ENCODE measurements at regions not wholly inside any gene's neighbourhood (a gene's known extent, or its start where the extent isn't known, plus 50 kb on each side); places are given as distances from the start of the nearest gene placed in this dataset.

GRCh38 chr18:5770176-5770575, 125.1 kb downstream of the TMEM200C start:
- H3K27me3 Mint-ChIP-seq (ENCODE audit: unreplicated experiment): no peaks in the 10 kb centered on the region
- DNase-seq (ENCODE audit: extremely low spot score, unreplicated experiment): no peak
- no peaks in the 10 kb centered on the region for H3K36me3 Mint-ChIP-seq (ENCODE audit: unreplicated experiment)

DNA sequence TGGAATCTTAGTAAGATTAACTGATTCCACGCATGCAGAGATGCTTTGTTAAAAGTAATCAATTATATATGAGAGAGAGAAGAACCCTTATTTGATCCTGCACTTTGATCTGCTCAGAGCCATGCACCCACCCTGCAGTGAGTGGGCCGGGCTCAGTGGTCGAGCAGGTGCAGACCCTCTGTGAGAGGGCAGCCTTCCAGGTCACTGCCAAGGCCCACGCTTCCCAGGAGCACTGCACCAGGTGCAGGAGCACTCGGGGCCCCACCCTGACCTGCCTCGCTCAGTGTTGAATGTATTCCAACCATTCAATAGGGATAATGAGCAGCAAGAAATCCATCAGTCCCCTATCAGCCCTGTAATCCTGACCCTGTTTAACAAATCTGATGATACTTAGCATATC, 126.9 kb downstream of the TMEM200C start:
- TF ChIP-seq, protein P1, sequence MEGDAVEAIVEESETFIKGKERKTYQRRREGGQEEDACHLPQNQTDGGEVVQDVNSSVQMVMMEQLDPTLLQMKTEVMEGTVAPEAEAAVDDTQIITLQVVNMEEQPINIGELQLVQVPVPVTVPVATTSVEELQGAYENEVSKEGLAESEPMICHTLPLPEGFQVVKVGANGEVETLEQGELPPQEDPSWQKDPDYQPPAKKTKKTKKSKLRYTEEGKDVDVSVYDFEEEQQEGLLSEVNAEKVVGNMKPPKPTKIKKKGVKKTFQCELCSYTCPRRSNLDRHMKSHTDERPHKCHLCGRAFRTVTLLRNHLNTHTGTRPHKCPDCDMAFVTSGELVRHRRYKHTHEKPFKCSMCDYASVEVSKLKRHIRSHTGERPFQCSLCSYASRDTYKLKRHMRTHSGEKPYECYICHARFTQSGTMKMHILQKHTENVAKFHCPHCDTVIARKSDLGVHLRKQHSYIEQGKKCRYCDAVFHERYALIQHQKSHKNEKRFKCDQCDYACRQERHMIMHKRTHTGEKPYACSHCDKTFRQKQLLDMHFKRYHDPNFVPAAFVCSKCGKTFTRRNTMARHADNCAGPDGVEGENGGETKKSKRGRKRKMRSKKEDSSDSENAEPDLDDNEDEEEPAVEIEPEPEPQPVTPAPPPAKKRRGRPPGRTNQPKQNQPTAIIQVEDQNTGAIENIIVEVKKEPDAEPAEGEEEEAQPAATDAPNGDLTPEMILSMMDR (IDR thresholded peaks at IDR 0.05): no peak
- Mint-ChIP-seq H3K36me3 (ENCODE audit: unreplicated experiment) (no peaks in the 10 kb centered on the region), H3K4me3 (ENCODE audit: unreplicated experiment) (no peak overlapping the region), H3K27me3 (ENCODE audit: unreplicated experiment) (no peaks in the 10 kb centered on the region), H3K9me3 (ENCODE audit: unreplicated experiment) (no peaks in the 10 kb centered on the region), H3K4me1 (ENCODE audit: unreplicated experiment) (no peaks in the 10 kb centered on the region), H3K27ac (ENCODE audit: unreplicated experiment) (no peak overlapping the region)
- DNase-seq (ENCODE audit: extremely low spot score, unreplicated experiment): no peak

More at GRCh38 chr18:5770176-5770575, 125.1 kb downstream of the TMEM200C start:
- H3K4me3 Mint-ChIP-seq (ENCODE audit: unreplicated experiment): no peak overlapping the region
- no peak overlapping the region for H3K27ac Mint-ChIP-seq (ENCODE audit: unreplicated experiment)
- no peaks in the 10 kb centered on the region for H3K4me1 Mint-ChIP-seq (ENCODE audit: unreplicated experiment)
- no peaks in the 10 kb centered on the region for H3K9me3 Mint-ChIP-seq (ENCODE audit: unreplicated experiment)
- TF ChIP-seq, protein P1 (IDR thresholded peaks at IDR 0.05): no peak

DNA sequence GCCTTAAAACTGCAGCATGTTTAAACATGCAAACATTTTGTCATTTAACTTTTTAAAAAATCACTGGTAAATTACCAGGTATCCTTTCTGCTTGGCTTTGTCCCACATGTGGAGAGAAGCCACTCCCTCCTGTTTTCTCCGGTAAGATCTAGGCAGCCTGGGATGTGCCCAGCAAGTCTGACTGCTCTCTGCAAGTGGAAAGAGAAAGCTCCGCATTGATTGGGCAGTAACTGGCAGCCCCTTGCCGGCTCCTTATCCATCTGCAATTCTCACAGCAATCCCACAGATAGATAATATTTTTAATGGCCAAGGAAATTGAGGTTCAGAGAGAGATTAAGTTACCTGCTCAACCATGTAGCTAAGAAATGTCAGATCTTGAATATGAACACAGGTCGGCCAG, 136.1 kb downstream of the TMEM200C start:
- Mint-ChIP-seq H3K9me3 (ENCODE audit: unreplicated experiment) (no peaks in the 10 kb centered on the region), H3K4me1 (ENCODE audit: unreplicated experiment) (no peaks in the 10 kb centered on the region), H3K36me3 (ENCODE audit: unreplicated experiment) (no peaks in the 10 kb centered on the region), H3K27ac (ENCODE audit: unreplicated experiment) (no peak overlapping the region), H3K4me3 (ENCODE audit: unreplicated experiment) (no peak overlapping the region), H3K27me3 (ENCODE audit: unreplicated experiment) (peaks cover 3% of the 10 kb centered on the region)
- TF ChIP-seq, protein P1 (IDR thresholded peaks at IDR 0.05): no peak
- DNase-seq (ENCODE audit: extremely low spot score, unreplicated experiment): no peak

DNA sequence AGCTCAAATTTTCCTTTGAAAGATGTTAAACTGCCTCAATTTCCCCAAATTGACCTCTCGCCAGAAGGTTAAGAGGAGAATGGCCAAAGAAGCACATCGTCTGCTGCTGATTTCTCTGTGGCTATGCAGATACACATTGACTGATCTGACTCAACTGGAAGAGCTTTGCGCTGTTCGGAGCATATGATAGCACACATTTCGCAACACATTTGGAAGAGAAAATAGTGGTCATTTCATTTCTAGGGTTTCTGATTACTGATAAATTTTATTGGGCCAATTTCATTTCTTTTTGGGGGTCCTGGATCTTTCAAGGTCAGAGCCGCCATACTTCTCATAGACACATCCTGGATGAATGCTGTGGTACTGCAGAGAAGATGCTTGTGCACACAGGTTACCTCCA, 138.5 kb downstream of the TMEM200C start:
- no peak overlapping the region for H3K27ac Mint-ChIP-seq (ENCODE audit: unreplicated experiment)
- no peaks in the 10 kb centered on the region for H3K36me3 Mint-ChIP-seq (ENCODE audit: unreplicated experiment)
- H3K27me3 Mint-ChIP-seq (ENCODE audit: unreplicated experiment): peaks cover 3% of the 10 kb centered on the region
- no peaks in the 10 kb centered on the region for H3K9me3 Mint-ChIP-seq (ENCODE audit: unreplicated experiment)
- TF ChIP-seq, protein P1 (IDR thresholded peaks at IDR 0.05): no peak
- DNase-seq (ENCODE audit: extremely low spot score, unreplicated experiment): no peak
- no peaks in the 10 kb centered on the region for H3K4me1 Mint-ChIP-seq (ENCODE audit: unreplicated experiment)
- H3K4me3 Mint-ChIP-seq (ENCODE audit: unreplicated experiment): no peak overlapping the region

GRCh38 chr18:5747678-5748077, 147.6 kb downstream of the TMEM200C start:
- Mint-ChIP-seq H3K4me3 (ENCODE audit: unreplicated experiment) (no peak overlapping the region), H3K27me3 (ENCODE audit: unreplicated experiment) (no peaks in the 10 kb centered on the region), H3K36me3 (ENCODE audit: unreplicated experiment) (no peaks in the 10 kb centered on the region), H3K9me3 (ENCODE audit: unreplicated experiment) (no peaks in the 10 kb centered on the region), H3K4me1 (ENCODE audit: unreplicated experiment) (no peaks in the 10 kb centered on the region), H3K27ac (ENCODE audit: unreplicated experiment) (no peak overlapping the region)
- TF ChIP-seq, protein P1 (IDR thresholded peaks at IDR 0.05): no peak
- no peak for DNase-seq (ENCODE audit: extremely low spot score, unreplicated experiment)
